KMS-11 (cell line): ENCODE measurements at regions not wholly inside any gene's neighbourhood (a gene's known extent, or its start where the extent isn't known, plus 50 kb on each side); places are given as distances from the start of the nearest gene placed in this dataset.
"Not testable (repeated sequence)": the region's sequence is repeated elsewhere in the genome, so short reads cannot be mapped to it uniquely, and the experiment has no call there.

Experiments used
- H2AFZ ChIP-seq: fragments of 200-600 bp; sonication (generic); 2 replicates; pipeline ENCODE4 v1.6.1; 2016; ENCODE audit warnings: antibody characterized with exemption, mixed run types, low read depth
- H3K27ac ChIP-seq: fragments of 200-600 bp; sonication (generic); 2 replicates; pipeline ENCODE4 v1.6.1; 2016; ENCODE audit warnings: mild to moderate bottlenecking, mixed run types
- H3K27me3 ChIP-seq: fragments of 200-600 bp; sonication (generic); 2 replicates; pipeline ENCODE4 v1.6.1; 2017; ENCODE audit warnings: mild to moderate bottlenecking, low read depth, mixed run types, moderate library complexity; ENCODE audit not compliant: insufficient read depth
- H3K36me3 ChIP-seq: fragments of 200-600 bp; sonication (generic); 2 replicates; pipeline ENCODE4 v1.6.1; 2017; ENCODE audit warnings: mild to moderate bottlenecking, mixed run types; ENCODE audit not compliant: insufficient read depth
- H3K4me1 ChIP-seq: fragments of 200-600 bp; sonication (generic); 2 replicates; pipeline ENCODE4 v1.6.1; 2016; ENCODE audit warnings: mild to moderate bottlenecking, low read depth, mixed run types; ENCODE audit not compliant: poor library complexity, severe bottlenecking
- H3K4me2 ChIP-seq: fragments of 200-600 bp; sonication (generic); 2 replicates; pipeline ENCODE4 v1.7.0; 2016; ENCODE audit warnings: mild to moderate bottlenecking, mixed run types
- H3K4me3 ChIP-seq: fragments of 200-600 bp; sonication (generic); IDR thresholded peaks from 2 replicates; pipeline ENCODE4 v1.6.1; 2017; ENCODE audit warnings: low read depth, low read length, mixed read lengths; ENCODE audit not compliant: insufficient read depth
- H3K79me2 ChIP-seq: fragments of 200-600 bp; sonication (generic); 2 replicates; pipeline ENCODE4 v1.6.1; 2016; ENCODE audit warnings: low read depth, mixed run types; ENCODE audit not compliant: insufficient read depth
- H3K9ac ChIP-seq: fragments of 200-600 bp; sonication (generic); 2 replicates; pipeline ENCODE4 v1.6.1; 2016; ENCODE audit warnings: mild to moderate bottlenecking, mixed run types
- H4K20me1 ChIP-seq: fragments of 200-600 bp; sonication (generic); 2 replicates; pipeline ENCODE4 v1.6.1; 2016; ENCODE audit warnings: mild to moderate bottlenecking, mixed run types; ENCODE audit not compliant: insufficient read depth
- CTCF ChIP-seq: fragments of 200-600 bp; sonication (generic); conservative IDR thresholded peaks from 2 replicates; pipeline ENCODE4 v1.6.1; 2017; ENCODE audit warnings: low read depth, mild to moderate bottlenecking, antibody characterized with exemption, low read length, moderate library complexity, mixed read lengths

GRCh38 chr16:88308441-88309173 lies 74.2 kb upstream of the ZNF469 start:
- no peaks in the 10 kb centered on the region for H3K79me2 ChIP-seq
- H3K9ac ChIP-seq = no peak overlapping the region
- no peak overlapping the region for H2AFZ ChIP-seq
- no peaks in the 10 kb centered on the region for H3K36me3 ChIP-seq
- no peaks in the 10 kb centered on the region for H4K20me1 ChIP-seq
- TF ChIP-seq CTCF = no peak
- no peaks in the 10 kb centered on the region for H3K4me1 ChIP-seq
- no peak overlapping the region for H3K27ac ChIP-seq
- no peak overlapping the region for H3K4me3 ChIP-seq
- peaks cover 38% of the 10 kb centered on the region for H3K27me3 ChIP-seq
- no peak overlapping the region for H3K4me2 ChIP-seq

GRCh38 chr16:88309174-88309907 lies 73.4 kb upstream of the ZNF469 start:
- H2AFZ ChIP-seq = no peak overlapping the region
- H3K9ac ChIP-seq = no peak overlapping the region
- TF ChIP-seq CTCF = no peak
- no peaks in the 10 kb centered on the region for H3K79me2 ChIP-seq
- no peak overlapping the region for H3K27ac ChIP-seq
- H3K27me3 ChIP-seq = peaks cover 35% of the 10 kb centered on the region
- H3K4me3 ChIP-seq = no peak overlapping the region
- H4K20me1 ChIP-seq = no peaks in the 10 kb centered on the region
- H3K4me1 ChIP-seq = no peaks in the 10 kb centered on the region
- no peaks in the 10 kb centered on the region for H3K36me3 ChIP-seq
- H3K4me2 ChIP-seq = no peak overlapping the region

- no peaks in the 10 kb centered on the region for H3K4me1 ChIP-seq
- H3K9ac ChIP-seq = no peak overlapping the region
- H3K4me2 ChIP-seq = no peak overlapping the region
- H3K4me3 ChIP-seq = no peak overlapping the region
- no peak overlapping the region for H3K27ac ChIP-seq
- H2AFZ ChIP-seq = no peak overlapping the region
- no peaks in the 10 kb centered on the region for H4K20me1 ChIP-seq
- H3K36me3 ChIP-seq = no peaks in the 10 kb centered on the region
- no peak for TF ChIP-seq CTCF
- H3K27me3 ChIP-seq = peaks cover 35% of the 10 kb centered on the region
- no peaks in the 10 kb centered on the region for H3K79me2 ChIP-seq
Measured at GRCh38 chr16:88309908-88310265, 72.9 kb upstream of the ZNF469 start.

GRCh38 chr16:88310796-88311605 lies 71.8 kb upstream of the ZNF469 start:
- Histone ChIP-seq H3K9ac (no peak overlapping the region), H2AFZ (no peak overlapping the region)

GRCh38 chr16:88311860-88312259 lies 70.9 kb upstream of the ZNF469 start:
- not testable (repeated sequence) for H3K79me2 ChIP-seq, H3K4me3 ChIP-seq, H2AFZ ChIP-seq, H4K20me1 ChIP-seq, H3K27ac ChIP-seq, H3K4me2 ChIP-seq, H3K9ac ChIP-seq, H3K36me3 ChIP-seq, H3K4me1 ChIP-seq
- peaks cover 40% of the 10 kb centered on the region for H3K27me3 ChIP-seq

More at GRCh38 chr16:88310796-88311605, 71.8 kb upstream of the ZNF469 start:
- Histone ChIP-seq H3K4me3 (no peak overlapping the region), H4K20me1 (no peaks in the 10 kb centered on the region), H3K4me1 (no peaks in the 10 kb centered on the region), H3K27ac (no peak overlapping the region), H3K79me2 (no peaks in the 10 kb centered on the region), H3K36me3 (no peaks in the 10 kb centered on the region), H3K27me3 (peaks cover 36% of the 10 kb centered on the region), H3K4me2 (no peak overlapping the region)
- no peak for TF ChIP-seq CTCF
